C1 segment of cervical spinal cord (tissue), 14 donors: ENCODE measurements at regions not wholly inside any gene's neighbourhood (a gene's known extent, or its start where the extent isn't known, plus 50 kb on each side); places are given as distances from the start of the nearest gene placed in this dataset.

Experiments used
- DNase-seq, 14 donors: peaks; one replicate each; lab custom pipeline; 2025; lab: John Stamatoyannopoulos, UW

- DNase-seq, result no peak
Observed at GRCh38 chr18:75497576-75498235, 70.2 kb upstream of the SMIM21 start.

- no peak for DNase-seq
Observed at GRCh38 chr18:75496151-75496550, 68.6 kb upstream of the SMIM21 start.

- no peak for DNase-seq
Observed at GRCh38 chr18:75492852-75493251, 65.3 kb upstream of the SMIM21 start.

GRCh38 chr18:75491361-75491760, 63.9 kb upstream of the SMIM21 start:
- no peak for DNase-seq

- no peak for DNase-seq
Observed at GRCh38 chr18:75489493-75490190, 62.1 kb upstream of the SMIM21 start.

GRCh38 chr18:75483662-75484061, 56.2 kb upstream of the SMIM21 start:
- no peak for DNase-seq

- no peak for DNase-seq
Observed at GRCh38 chr18:75482880-75483279, 55.4 kb upstream of the SMIM21 start.

GRCh38 chr18:75480487-75480886, 53.0 kb upstream of the SMIM21 start:
- no peak for DNase-seq

- no peak for DNase-seq
Observed at GRCh38 chr18:75478996-75479880, 51.7 kb upstream of the SMIM21 start.

- DNase-seq, result no peak
Observed at GRCh38 chr18:75477900-75478299, 50.4 kb upstream of the SMIM21 start.
